Lung microvascular endothelial cell (primary cell): ENCODE measurements at regions not wholly inside any gene's neighbourhood (a gene's known extent, or its start where the extent isn't known, plus 50 kb on each side); places are given as distances from the start of the nearest gene placed in this dataset.
A peak's percentile ranks its signal among the peaks of the same experiment; 100 is the strongest.

Experiments used
- DNase-seq, 2 donors: peaks; one replicate each; pipeline versions ENCODE4 v3.0.0 to v3.0.0-alpha.2; 2010; ENCODE audit warnings: low read depth in 2 of 2

- peak; percentile 2 to 28 for DNase-seq
Observed at GRCh38 chr12:78580296-78580695, 284.3 kb upstream of the SYT1 start.

- DNase-seq, result no peak
Observed at GRCh38 chr12:78584695-78585094, 279.9 kb upstream of the SYT1 start.

GRCh38 chr12:78585132-78585531 lies 279.4 kb upstream of the SYT1 start:
- DNase-seq, result no peak

- DNase-seq, result no peak
Observed at GRCh38 chr12:78586790-78587189, 277.8 kb upstream of the SYT1 start.

GRCh38 chr12:78599366-78599765 lies 265.2 kb upstream of the SYT1 start:
- no peak for DNase-seq

GRCh38 chr12:78600541-78600940 lies 264.0 kb upstream of the SYT1 start:
- no peak for DNase-seq

- DNase-seq, result no peak
Observed at GRCh38 chr12:78611504-78611903, 253.1 kb upstream of the SYT1 start.

GRCh38 chr12:78612190-78612589 lies 252.4 kb upstream of the SYT1 start:
- no peak for DNase-seq

- DNase-seq, result no peak
Observed at GRCh38 chr12:78617683-78618082, 246.9 kb upstream of the SYT1 start.

GRCh38 chr12:78622529-78623195 lies 241.9 kb upstream of the SYT1 start:
- DNase-seq, result no peak

- no peak for DNase-seq
Observed at GRCh38 chr12:78628491-78629100, 236.0 kb upstream of the SYT1 start.

GRCh38 chr12:78636231-78636855 lies 228.2 kb upstream of the SYT1 start:
- no peak for DNase-seq

GRCh38 chr12:78641837-78642423 lies 222.6 kb upstream of the SYT1 start:
- peak; percentile 3 to 21 for DNase-seq

- DNase-seq, result no peak
Observed at GRCh38 chr12:78645956-78646355, 218.6 kb upstream of the SYT1 start.

- no peak for DNase-seq
Observed at GRCh38 chr12:78651755-78652154, 212.8 kb upstream of the SYT1 start.

- no peak for DNase-seq
Observed at GRCh38 chr12:78666584-78666983, 198.0 kb upstream of the SYT1 start.

GRCh38 chr12:78671295-78671694 lies 193.3 kb upstream of the SYT1 start:
- DNase-seq, result peak in 1 of 2 donors; percentile 39

- DNase-seq, result no peak
Observed at GRCh38 chr12:78672033-78672432, 192.5 kb upstream of the SYT1 start.

GRCh38 chr12:78674311-78675090 lies 190.1 kb upstream of the SYT1 start:
- peak in 1 of 2 donors; percentile 10 for DNase-seq

GRCh38 chr12:78680596-78680995 lies 184.0 kb upstream of the SYT1 start:
- no peak for DNase-seq

- peak in 1 of 2 donors; percentile 39 for DNase-seq
Observed at GRCh38 chr12:78683031-78683430, 181.5 kb upstream of the SYT1 start.

GRCh38 chr12:78683626-78684025 lies 180.9 kb upstream of the SYT1 start:
- DNase-seq, result no peak
